Femur (tissue), 1 donor: ENCODE measurements at regions not wholly inside any gene's neighbourhood (a gene's known extent, or its start where the extent isn't known, plus 50 kb on each side); places are given as distances from the start of the nearest gene placed in this dataset.

Experiments used
- DNase-seq: peaks from one replicate; pipeline ENCODE4 v3.0.0-alpha.2; 2017

DNA sequence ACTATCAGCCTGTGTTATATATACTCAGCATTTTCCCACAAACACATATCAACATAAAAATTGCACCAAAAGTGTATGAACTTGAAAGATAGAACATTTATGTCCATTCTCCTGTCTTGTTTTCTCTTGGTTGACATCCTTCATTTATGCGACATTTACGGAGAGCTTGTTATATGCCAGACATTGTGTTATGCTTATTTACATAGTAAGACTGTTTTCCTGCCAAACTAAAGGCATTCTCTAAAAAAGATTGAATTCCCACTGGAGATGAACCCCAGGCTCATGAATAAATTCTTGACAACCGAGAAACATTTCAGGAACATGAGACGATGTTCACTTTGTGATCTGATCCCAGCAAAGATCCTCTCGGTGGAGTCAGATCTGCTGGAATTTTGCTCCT lies 131.0 kb downstream of the RAP2A start:
- no peak for DNase-seq

DNA sequence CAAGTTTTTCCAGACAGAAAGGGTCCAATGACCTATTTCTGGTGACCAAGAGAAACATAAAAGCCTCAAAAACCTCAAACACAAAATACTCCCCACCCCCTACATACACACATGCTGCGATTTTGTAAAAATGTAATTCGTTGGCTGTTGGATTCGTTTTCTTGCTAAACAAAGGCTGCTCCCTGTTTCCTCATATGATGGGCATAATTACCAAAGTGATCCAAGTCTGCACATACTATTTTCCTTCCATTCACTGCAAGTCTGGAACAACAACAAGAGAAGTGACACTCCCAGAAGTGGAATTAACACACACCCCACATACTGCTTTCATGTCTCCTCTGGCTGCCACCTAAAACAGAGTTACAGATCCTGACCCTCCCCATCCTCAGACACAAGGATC lies 131.9 kb downstream of the RAP2A start:
- no peak for DNase-seq

- no peak for DNase-seq
Observed at GRCh38 chr13:97566907-97567306, 132.9 kb downstream of the RAP2A start.

GRCh38 chr13:97567510-97568243 lies 133.7 kb downstream of the RAP2A start:
- DNase-seq = peak; percentile 27

GRCh38 chr13:97568850-97569249 lies 134.9 kb downstream of the RAP2A start:
- peak; percentile 27 for DNase-seq

GRCh38 chr13:97569841-97570240 lies 135.9 kb downstream of the RAP2A start:
- DNase-seq = no peak

GRCh38 chr13:97570442-97570841 lies 136.5 kb downstream of the RAP2A start:
- DNase-seq = no peak

DNA sequence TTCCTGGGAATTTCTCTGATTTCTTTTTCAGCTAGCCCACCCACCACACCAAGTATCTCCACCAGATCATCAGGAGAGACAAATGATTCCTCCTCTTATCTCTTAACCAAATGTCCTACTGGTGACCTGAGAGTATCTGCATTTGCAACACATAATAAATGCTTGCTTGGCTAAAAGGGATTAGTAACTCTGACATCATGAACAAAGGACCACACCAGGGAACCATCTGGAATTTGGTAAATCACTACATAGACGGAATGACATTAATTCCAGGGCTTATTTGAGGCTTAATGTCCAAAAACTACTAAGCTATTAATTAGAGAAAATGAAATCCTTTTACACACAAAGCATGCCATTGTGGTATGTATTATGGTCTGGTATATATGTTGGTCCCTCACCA lies 139.0 kb downstream of the RAP2A start:
- DNase-seq = no peak

DNA sequence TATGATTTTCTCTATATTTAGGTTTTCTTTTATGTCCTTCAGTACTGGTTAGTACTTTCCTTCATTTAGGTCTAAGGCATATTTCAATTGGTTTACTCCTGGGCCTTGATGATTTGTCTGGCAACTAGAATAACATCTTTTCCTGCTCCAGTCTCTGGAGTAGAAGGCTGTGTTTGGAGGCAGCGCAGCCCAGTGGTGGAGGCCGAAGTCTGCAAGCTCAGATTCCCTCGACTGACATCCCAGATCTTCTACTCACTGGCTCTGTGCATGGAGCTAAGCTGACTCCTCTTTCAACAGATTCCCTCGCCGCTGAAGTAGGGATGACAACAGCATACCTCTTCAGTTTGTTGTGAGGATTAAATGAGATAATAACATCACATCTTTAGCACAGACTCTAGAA lies 141.0 kb downstream of the RAP2A start:
- DNase-seq = peak; percentile 27

- no peak for DNase-seq
Observed at GRCh38 chr13:97577026-97577425, 143.1 kb downstream of the RAP2A start.

DNA sequence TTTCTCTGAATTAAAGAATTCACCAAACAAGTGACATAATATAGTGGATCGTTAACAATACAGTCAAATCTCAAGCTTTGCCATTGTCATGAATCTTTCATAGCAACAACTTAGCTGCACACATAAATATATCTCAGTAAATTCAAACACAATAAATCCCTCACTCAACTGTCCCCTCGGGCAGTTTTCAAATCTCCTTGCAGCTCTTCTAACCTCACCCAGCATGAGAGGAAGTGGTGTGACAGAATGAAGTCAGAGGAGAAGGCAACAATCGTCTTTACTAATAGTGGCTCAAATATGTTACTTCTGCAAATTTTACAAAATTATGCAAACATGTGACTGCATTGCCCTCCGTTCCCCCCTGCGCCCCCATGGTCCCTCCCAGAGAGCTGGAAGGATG lies 148.2 kb downstream of the RAP2A start:
- no peak for DNase-seq

- no peak for DNase-seq
Observed at GRCh38 chr13:97583907-97584497, 150.0 kb downstream of the RAP2A start.

GRCh38 chr13:97586941-97587340 lies 153.0 kb downstream of the RAP2A start:
- no peak for DNase-seq

- no peak for DNase-seq
Observed at GRCh38 chr13:97588993-97589392, 155.0 kb downstream of the RAP2A start.

- DNase-seq = no peak
Observed at GRCh38 chr13:97600458-97601075, 166.6 kb downstream of the RAP2A start.

DNA sequence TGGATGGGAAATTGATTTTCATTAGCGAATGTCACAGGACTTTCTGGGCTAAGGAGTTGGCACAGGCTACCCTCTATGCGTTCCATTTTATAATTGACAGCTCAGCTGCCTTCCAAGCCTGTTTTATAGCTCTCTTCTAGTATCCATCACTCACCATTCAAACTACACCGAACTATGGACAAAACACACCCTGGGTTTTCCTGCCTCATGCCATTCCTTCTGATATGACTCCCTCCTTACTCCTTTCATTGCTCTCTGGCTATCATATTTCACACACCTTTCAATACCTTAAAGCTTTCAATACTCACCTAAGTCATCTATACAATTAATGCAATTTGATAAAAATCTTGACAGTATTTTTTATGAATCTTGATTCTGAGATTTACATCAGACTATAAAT lies 181.3 kb downstream of the RAP2A start:
- no peak for DNase-seq

DNA sequence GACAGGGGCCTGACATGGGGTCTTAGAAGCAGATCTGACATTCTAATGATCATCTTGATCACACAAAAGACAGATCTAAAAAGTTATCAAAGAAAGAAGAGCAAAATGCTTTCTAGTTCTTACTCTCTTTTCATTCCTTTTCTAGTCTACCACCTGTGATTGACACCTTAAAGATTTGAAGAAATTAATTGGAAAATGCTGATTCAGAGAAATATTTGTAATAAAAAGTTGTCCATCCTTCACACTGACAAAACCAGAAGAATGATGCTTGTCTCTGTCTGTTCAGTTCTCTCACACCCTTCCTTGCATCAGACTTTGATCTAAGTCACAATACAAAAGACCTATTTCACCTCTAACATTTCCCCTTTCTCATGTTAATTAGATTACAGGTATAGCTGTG lies 182.4 kb downstream of the RAP2A start:
- no peak for DNase-seq

DNA sequence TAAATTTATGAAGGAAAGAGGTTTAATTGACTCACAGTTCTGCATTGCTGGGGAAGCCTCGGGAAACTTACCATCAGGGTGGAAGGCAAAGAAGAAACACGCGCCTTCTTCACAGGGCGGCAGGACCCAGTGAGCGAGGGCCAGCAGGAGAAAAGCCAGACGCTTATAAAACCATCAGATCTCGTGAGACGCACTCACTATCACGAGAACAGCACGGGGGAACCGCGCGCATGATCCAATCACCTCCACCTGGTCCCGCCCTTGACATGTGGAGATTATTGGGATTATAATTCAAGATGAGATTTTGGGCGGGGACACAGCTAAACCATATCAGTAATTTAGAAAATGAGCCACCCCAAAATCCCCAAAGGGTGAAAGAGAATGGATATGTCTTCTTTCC lies 187.1 kb downstream of the RAP2A start:
- no peak for DNase-seq

GRCh38 chr13:97621631-97622030 lies 187.7 kb downstream of the RAP2A start:
- DNase-seq = no peak

DNA sequence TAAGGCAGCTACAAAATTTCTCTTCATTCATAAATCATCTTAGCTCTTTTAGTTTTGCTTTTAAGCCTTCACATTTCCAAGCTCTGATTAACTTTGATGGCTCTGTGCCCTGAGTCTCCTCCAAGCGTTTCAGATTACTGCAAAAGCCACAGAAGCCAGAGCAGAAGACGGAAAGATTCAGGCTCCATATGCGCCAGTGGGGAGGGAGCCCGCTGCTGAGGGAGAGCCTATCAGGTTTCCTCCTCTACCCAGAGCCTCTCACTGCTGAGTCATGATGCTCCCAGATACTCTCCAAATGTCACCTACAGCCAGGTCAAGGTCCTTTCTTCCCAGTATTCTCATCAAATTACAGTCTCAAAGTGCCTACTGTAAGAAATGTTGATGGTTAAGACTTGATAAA lies 193.6 kb downstream of the RAP2A start:
- DNase-seq = peak; percentile 89

- no peak for DNase-seq
Observed at GRCh38 chr13:97629601-97630272, 195.8 kb downstream of the RAP2A start.

DNA sequence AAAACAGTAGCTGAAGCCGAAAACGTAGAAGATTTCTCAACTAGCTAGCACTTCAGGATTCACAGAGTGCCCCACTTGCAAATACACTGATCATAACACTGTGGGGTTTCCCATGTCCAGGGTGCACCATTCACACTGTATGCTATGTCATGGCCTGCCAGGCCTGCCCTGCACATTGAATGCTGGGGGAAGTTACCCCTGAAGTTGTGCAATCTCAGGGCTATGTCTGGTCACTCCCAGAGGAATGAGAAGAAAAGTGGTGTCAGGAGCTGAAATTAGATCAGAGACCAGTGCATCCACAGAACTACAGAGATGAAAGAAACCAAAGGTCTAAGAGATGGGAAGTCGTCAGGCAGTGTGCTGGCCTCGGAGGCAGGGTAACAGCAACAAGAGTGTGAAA lies 196.8 kb downstream of the RAP2A start:
- no peak for DNase-seq

DNA sequence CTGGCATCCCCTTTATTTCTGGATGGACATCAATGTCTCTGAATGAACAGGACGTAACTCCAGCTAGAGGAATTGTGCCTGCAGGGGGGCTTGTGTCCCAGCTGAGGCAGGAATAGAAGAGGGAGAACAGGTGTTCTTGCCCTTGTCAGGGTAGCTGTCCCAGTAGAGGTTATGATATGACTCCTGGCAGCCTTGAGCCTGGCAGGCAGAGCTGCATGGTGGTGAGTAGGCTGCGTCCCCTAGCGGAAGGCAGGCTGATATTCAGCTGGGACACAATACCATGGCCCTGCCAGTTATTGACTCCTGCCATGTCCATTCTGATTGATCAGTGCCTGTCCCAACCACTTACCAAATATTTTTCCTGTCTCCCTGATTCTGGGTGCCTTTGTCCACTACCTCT lies 197.2 kb downstream of the RAP2A start:
- DNase-seq = no peak

DNA sequence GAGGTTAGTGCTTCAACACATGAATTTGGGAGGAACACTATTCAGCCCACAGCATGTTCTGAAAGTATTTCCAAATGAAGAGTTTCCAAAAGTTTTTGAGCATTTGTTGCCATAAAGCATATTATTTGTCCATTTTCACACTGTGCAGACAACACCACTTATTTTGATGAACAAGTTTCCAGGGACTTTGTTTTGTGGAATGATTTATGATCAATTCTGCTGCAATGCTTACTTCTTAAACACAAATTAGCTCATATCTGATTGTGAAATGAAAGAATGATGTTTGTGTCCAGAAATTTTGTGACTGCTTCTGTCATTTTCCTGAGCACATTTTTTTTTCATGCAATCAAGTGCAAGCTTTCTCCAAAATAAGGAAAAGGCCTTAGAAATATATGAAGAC lies 205.3 kb downstream of the RAP2A start:
- no peak for DNase-seq
